Vagina (tissue), 2 donors: ENCODE measurements at regions not wholly inside any gene's neighbourhood (a gene's known extent, or its start where the extent isn't known, plus 50 kb on each side); places are given as distances from the start of the nearest gene placed in this dataset.
"Not testable (repeated sequence)": the region's sequence is repeated elsewhere in the genome, so short reads cannot be mapped to it uniquely, and the experiment has no call there.

Experiments
- DNase-seq, 2 donors: peaks; one replicate each; pipeline ENCODE4 v3.0.0-alpha.2; 2017; ENCODE audit errors: extremely low spot score in 2 of 2
- H3K27ac ChIP-seq: fragments of 200-600 bp; sonication (generic); one replicate; pipeline ENCODE4 v1.5.1; 2019
- H3K27me3 ChIP-seq: fragments of 200-600 bp; sonication (generic); one replicate; pipeline ENCODE4 v1.5.1; 2019
- H3K36me3 ChIP-seq, 2 donors: fragments of 200-600 bp; sonication (generic); one replicate each; pipeline ENCODE4 v1.5.1; 2017 to 2019
- H3K4me1 ChIP-seq: fragments of 200-600 bp; sonication (generic); one replicate; pipeline ENCODE4 v1.5.1; 2019
- H3K4me3 ChIP-seq, 2 donors: fragments of 200-600 bp; sonication (generic); 1 replicate in 1 of 2; 2 replicates in 1 of 2; pipeline ENCODE4 v1.5.1; 2016 to 2019
- H3K9me3 ChIP-seq: fragments of 200-600 bp; sonication (generic); one replicate; pipeline ENCODE4 v1.5.1; 2019
- POLR2A ChIP-seq, 2 donors: fragments of 450-650 bp; IDR thresholded peaks; one replicate each; pipeline ENCODE4 v1.6.1; 2017; ENCODE audit warnings: antibody characterized with exemption in 2 of 2, mild to moderate bottlenecking in 2 of 2, moderate library complexity in 2 of 2
- POLR2AphosphoS5 ChIP-seq, 2 donors: sonication (generic); formaldehyde crosslinking; IDR thresholded peaks; one replicate each; pipeline ENCODE4 v1.9.0; 2017; ENCODE audit warnings: antibody characterized with exemption in 2 of 2, mild to moderate bottlenecking in 2 of 2, low read depth in 1 of 2; ENCODE audit not compliant: insufficient read depth in 1 of 2
- intact Hi-C: fragments of 100-400 bp; cut with DNase I; formaldehyde crosslinking; loops from one replicate; pipeline ENCODE4 v1.15.1; 2023
- TF ChIP-seq, protein P1 (sequence below), 3 experiments: fragments of 450-650 bp in 2 of 3; fragments of 200-600 bp in 1 of 3; sonication (generic) in 1 of 3; IDR thresholded peaks; one replicate each; pipeline ENCODE4 v1.5.1; 2017 to 2019; ENCODE audit warnings: antibody characterized with exemption in 3 of 3, mild to moderate bottlenecking in 2 of 3, moderate library complexity in 2 of 3

DNA sequence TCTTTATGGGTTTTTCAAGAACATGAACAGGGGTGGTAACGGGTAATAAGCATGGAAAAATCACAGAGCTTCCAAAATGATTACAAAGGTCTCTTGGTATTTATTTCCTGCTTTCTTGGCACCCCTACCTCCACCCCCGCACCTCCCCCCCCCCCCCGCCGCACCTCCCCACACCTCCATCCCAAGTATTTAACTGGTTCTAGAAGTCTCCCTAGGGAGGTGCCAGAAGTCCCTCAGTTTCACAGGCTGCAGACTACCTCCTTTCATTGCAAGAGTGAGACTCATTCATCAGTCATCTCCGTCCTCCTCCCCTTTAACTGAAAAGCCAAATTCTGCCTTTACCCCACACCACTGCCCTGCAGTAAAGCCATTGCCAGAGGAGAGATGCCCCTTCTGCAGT lies 169.4 kb downstream of the ALDH1A2 start:
- Histone ChIP-seq H3K4me3 (no peak overlapping the region), H3K27ac (no peak overlapping the region), H3K27me3 (no peaks in the 10 kb centered on the region), H3K9me3 (peaks cover 7% of the 10 kb centered on the region), H3K4me1 (peaks cover 4% of the 10 kb centered on the region), H3K36me3 (no peaks in the 10 kb centered on the region)
- intact Hi-C loops: no loop called here
- DNase-seq: no peak
- TF ChIP-seq POLR2A (IDR thresholded peaks at IDR 0.05) (no peak), POLR2AphosphoS5 (IDR thresholded peaks at IDR 0.05; ENCODE audit: insufficient read depth in 1 of 2, low read depth in 1 of 2) (no peak)
- TF ChIP-seq, protein P1, sequence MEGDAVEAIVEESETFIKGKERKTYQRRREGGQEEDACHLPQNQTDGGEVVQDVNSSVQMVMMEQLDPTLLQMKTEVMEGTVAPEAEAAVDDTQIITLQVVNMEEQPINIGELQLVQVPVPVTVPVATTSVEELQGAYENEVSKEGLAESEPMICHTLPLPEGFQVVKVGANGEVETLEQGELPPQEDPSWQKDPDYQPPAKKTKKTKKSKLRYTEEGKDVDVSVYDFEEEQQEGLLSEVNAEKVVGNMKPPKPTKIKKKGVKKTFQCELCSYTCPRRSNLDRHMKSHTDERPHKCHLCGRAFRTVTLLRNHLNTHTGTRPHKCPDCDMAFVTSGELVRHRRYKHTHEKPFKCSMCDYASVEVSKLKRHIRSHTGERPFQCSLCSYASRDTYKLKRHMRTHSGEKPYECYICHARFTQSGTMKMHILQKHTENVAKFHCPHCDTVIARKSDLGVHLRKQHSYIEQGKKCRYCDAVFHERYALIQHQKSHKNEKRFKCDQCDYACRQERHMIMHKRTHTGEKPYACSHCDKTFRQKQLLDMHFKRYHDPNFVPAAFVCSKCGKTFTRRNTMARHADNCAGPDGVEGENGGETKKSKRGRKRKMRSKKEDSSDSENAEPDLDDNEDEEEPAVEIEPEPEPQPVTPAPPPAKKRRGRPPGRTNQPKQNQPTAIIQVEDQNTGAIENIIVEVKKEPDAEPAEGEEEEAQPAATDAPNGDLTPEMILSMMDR (IDR thresholded peaks at IDR 0.05): no peak

DNA sequence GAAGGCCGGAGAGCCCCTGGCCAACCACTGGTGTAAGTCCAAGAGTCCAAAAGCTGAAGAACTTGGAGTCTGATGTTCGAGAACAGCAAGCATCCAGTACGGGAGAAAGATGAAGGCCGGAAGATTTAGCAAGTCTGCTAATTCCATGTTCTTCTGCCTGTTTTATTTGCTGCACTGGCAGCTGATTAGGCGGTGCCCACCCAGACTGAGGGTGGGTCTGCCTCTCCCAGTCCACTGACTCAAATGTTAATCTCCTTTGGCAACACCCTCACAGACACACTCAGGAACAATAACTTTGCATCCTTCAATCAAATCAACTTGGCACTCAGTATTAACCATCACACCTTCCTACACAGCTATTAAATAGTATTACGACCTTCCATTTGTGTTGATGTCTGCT lies 168.6 kb downstream of the ALDH1A2 start:
- H3K9me3 ChIP-seq, DNase-seq, H3K36me3 ChIP-seq, H3K4me1 ChIP-seq, intact Hi-C loops, H3K27me3 ChIP-seq, H3K4me3 ChIP-seq, H3K27ac ChIP-seq: not testable (repeated sequence)

DNA sequence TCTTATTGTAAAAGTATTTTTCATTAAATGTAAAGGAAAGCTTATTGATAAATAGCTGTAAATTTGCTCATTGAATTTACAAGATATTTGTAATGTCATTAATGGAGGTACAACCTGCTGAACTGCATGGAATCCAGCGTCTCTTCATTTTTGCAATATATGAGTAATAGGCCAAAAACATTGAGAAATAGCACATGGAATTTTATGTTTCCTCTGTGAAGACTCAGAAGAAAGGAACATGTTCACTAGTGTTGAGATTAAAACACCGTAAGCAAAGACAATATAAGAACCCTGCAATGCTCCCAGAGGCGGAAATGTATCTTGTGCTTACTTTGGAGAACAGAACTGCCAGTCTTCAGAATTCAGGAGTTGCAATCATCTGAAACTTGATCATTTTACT lies 167.6 kb downstream of the ALDH1A2 start:
- no peak overlapping the region for H3K4me3 ChIP-seq
- no peaks in the 10 kb centered on the region for H3K9me3 ChIP-seq
- intact Hi-C loops: no loop called here
- peaks cover 4% of the 10 kb centered on the region for H3K4me1 ChIP-seq
- no peaks in the 10 kb centered on the region for H3K27me3 ChIP-seq
- no peak overlapping the region for H3K27ac ChIP-seq
- DNase-seq: no peak
- TF ChIP-seq, protein P1 (IDR thresholded peaks at IDR 0.05): no peak
- TF ChIP-seq POLR2AphosphoS5 (IDR thresholded peaks at IDR 0.05; ENCODE audit: insufficient read depth in 1 of 2, low read depth in 1 of 2) (no peak), POLR2A (IDR thresholded peaks at IDR 0.05) (no peak)
- H3K36me3 ChIP-seq: no peaks in the 10 kb centered on the region

DNA sequence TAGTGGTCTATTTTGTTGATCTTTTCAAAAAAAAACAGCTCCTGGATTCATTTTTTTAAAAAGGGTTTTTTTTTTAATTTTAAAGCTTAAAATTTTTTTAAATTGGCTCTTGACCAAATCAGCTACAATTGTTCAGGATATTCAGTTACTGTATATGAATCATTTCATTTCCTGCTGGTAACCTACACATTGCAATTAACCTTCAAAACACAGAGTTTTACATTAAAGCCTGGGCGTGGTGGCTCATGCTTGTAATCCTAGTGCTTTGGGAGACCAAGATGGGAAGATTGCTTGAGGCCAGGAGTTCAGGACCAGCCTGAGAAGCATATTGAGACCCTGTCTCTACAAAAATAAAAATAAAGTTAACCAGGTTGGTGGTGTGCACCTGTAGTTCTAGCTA lies 163.4 kb downstream of the ALDH1A2 start:
- Histone ChIP-seq H3K27me3 (no peaks in the 10 kb centered on the region), H3K4me3 (no peak overlapping the region), H3K4me1 (no peaks in the 10 kb centered on the region), H3K9me3 (no peaks in the 10 kb centered on the region), H3K27ac (no peak overlapping the region), H3K36me3 (no peaks in the 10 kb centered on the region)
- TF ChIP-seq, protein P1 (IDR thresholded peaks at IDR 0.05): no peak
- TF ChIP-seq POLR2A (IDR thresholded peaks at IDR 0.05) (no peak), POLR2AphosphoS5 (IDR thresholded peaks at IDR 0.05; ENCODE audit: insufficient read depth in 1 of 2, low read depth in 1 of 2) (no peak)
- DNase-seq: no peak
- intact Hi-C loops: no loop called here
